ENCODE measurements at regions not wholly inside any gene's neighbourhood (a gene's known extent, or its start where the extent isn't known, plus 50 kb on each side); places are given as distances from the start of the nearest gene placed in this dataset.

- DNase-seq (no peak), ATAC-seq (no peak)
- H3K27me3 ChIP-seq = peaks cover 21% of the 10 kb centered on the region
- H3K27ac ChIP-seq = no peak overlapping the region
- H3K9me3 ChIP-seq = no peaks in the 10 kb centered on the region
- H3K4me1 ChIP-seq = no peaks in the 10 kb centered on the region
- intact Hi-C loops (cut with DNase I) = no loop called here
- H3K4me3 ChIP-seq = no peak overlapping the region
- no peaks in the 10 kb centered on the region for H3K36me3 ChIP-seq
- no peak for TF ChIP-seq CTCF (IDR thresholded peaks at IDR 0.05)
These were observed 63.7 kb upstream of the IGSF21 start for GRCh38 chr1:18043871-18044270.

- Histone ChIP-seq H3K27me3 (peaks cover 11% of the 10 kb centered on the region), H3K27ac (no peak overlapping the region), H3K9me3 (no peaks in the 10 kb centered on the region), H3K4me3 (no peak overlapping the region), H3K4me1 (no peaks in the 10 kb centered on the region), H3K36me3 (no peaks in the 10 kb centered on the region)
- intact Hi-C loops (cut with DNase I) = no loop called here
- no peak for ATAC-seq
- DNase-seq = no peak
- no peak for TF ChIP-seq CTCF (IDR thresholded peaks at IDR 0.05)
These were observed 62.4 kb upstream of the IGSF21 start for GRCh38 chr1:18045203-18045602.

GRCh38 chr1:18045621-18046020 is 62.0 kb upstream of the IGSF21 start:
- Histone ChIP-seq H3K27me3 (peaks cover 11% of the 10 kb centered on the region), H3K27ac (no peak overlapping the region), H3K4me3 (no peak overlapping the region), H3K4me1 (no peaks in the 10 kb centered on the region), H3K36me3 (no peaks in the 10 kb centered on the region), H3K9me3 (no peaks in the 10 kb centered on the region)
- DNase-seq = no peak
- no peak for ATAC-seq
- TF ChIP-seq CTCF (IDR thresholded peaks at IDR 0.05) = no peak
- intact Hi-C loops (cut with DNase I) = no loop called here

- no peaks in the 10 kb centered on the region for H3K36me3 ChIP-seq
- intact Hi-C loops (cut with DNase I) = no loop called here
These were observed 60.5 kb upstream of the IGSF21 start for GRCh38 chr1:18047122-18047521.

GRCh38 chr1:18049228-18049627 is 58.4 kb upstream of the IGSF21 start:
- DNase-seq = no peak
- ATAC-seq = no peak
- peaks cover 11% of the 10 kb centered on the region for H3K27me3 ChIP-seq
- TF ChIP-seq CTCF (IDR thresholded peaks at IDR 0.05) = no peak
- no peak overlapping the region for H3K27ac ChIP-seq
- intact Hi-C loops (cut with DNase I) = no loop called here
- H3K4me3 ChIP-seq = no peak overlapping the region
- no peaks in the 10 kb centered on the region for H3K36me3 ChIP-seq
- H3K4me1 ChIP-seq = no peaks in the 10 kb centered on the region
- H3K9me3 ChIP-seq = no peaks in the 10 kb centered on the region

More at GRCh38 chr1:18047122-18047521, 60.5 kb upstream of the IGSF21 start:
- H3K27me3 ChIP-seq = peaks cover 11% of the 10 kb centered on the region
- no peak overlapping the region for H3K4me3 ChIP-seq
- no peak overlapping the region for H3K27ac ChIP-seq
- no peak for DNase-seq
- H3K9me3 ChIP-seq = no peaks in the 10 kb centered on the region
- TF ChIP-seq CTCF (IDR thresholded peaks at IDR 0.05) = no peak
- no peak for ATAC-seq
- H3K4me1 ChIP-seq = no peaks in the 10 kb centered on the region

- TF ChIP-seq CTCF (IDR thresholded peaks at IDR 0.05) = no peak
- Histone ChIP-seq H3K4me3 (no peak overlapping the region), H3K36me3 (no peaks in the 10 kb centered on the region), H3K4me1 (no peaks in the 10 kb centered on the region), H3K27me3 (peaks cover 15% of the 10 kb centered on the region), H3K9me3 (no peaks in the 10 kb centered on the region), H3K27ac (no peak overlapping the region)
- ATAC-seq = no peak
- DNase-seq = no peak
- intact Hi-C loops (cut with DNase I) = no loop called here
These were observed 54.9 kb upstream of the IGSF21 start for GRCh38 chr1:18052671-18053070.
